HL-60 (cell line): ENCODE measurements at regions not wholly inside any gene's neighbourhood (a gene's known extent, or its start where the extent isn't known, plus 50 kb on each side); places are given as distances from the start of the nearest gene placed in this dataset.

ENCODE experiments used
- DNase-seq, 2 experiments: peaks; one replicate each; pipeline ENCODE4 v3.0.0-alpha.2; 2010 to 2020; ENCODE audit warnings: low read depth in 1 of 2, low spot score in 1 of 2
- H3K27ac ChIP-seq: fragments of 250-450 bp; sonication (Bioruptor Pico); replicated peaks from 2 replicates; pipeline ENCODE4 v1.5.1; 2020; ENCODE audit warnings: mild to moderate bottlenecking, moderate library complexity
- H3K27me3 ChIP-seq: fragments of 250-450 bp; sonication (Bioruptor Pico); 2 replicates; pipeline ENCODE4 v1.5.1; 2021; ENCODE audit warnings: mild to moderate bottlenecking, moderate library complexity; ENCODE audit not compliant: insufficient read depth, poor library complexity, severe bottlenecking
- H3K4me3 ChIP-seq: replicated peaks from 2 replicates; pipeline ENCODE4 v1.5.1; 2011; ENCODE audit warnings: mild to moderate bottlenecking, control low read depth, low read length; ENCODE audit not compliant: insufficient read depth
- GABPA ChIP-seq: IDR thresholded peaks from 2 replicates; pipeline ENCODE4 v1.6.1; 2012; ENCODE audit warnings: low read depth
- POLR2AphosphoS5 ChIP-seq: IDR thresholded peaks from 2 replicates; pipeline ENCODE4 v1.6.1; 2012; ENCODE audit warnings: low read depth
- SPI1 ChIP-seq: IDR thresholded peaks from 2 replicates; pipeline ENCODE4 v1.6.1; 2012; ENCODE audit warnings: low read depth, mild to moderate bottlenecking, borderline replicate concordance
- TF ChIP-seq, protein P1 (sequence below): IDR thresholded peaks from one replicate; pipeline ENCODE4 v1.5.1; 2011; ENCODE audit warnings: low read length, control low read depth, inconsistent platforms; ENCODE audit not compliant: insufficient read depth
- TF ChIP-seq, protein P2 (sequence below): IDR thresholded peaks from 2 replicates; pipeline ENCODE4 v1.6.1; 2012; ENCODE audit warnings: low read depth; ENCODE audit not compliant: insufficient replicate concordance

DNA sequence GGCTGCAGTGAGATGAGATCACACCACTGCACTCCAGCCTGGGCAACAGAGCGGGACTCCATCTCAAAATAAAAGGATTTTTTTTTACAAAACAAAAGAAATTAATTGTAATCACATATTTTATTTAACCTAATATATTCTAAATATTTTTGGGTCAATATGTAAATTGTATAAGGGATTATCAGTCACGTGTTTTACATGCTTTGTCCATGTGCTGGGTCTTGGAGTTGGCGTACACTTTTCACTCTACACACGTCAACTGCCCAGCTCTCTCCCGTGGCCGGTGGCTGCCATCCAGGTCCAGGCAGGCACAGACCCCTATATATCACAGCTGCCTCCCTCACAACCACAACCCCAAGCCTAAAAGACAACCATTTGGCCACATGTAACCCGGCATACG lies 68.1 kb downstream of the RBFOX3 start:
- H3K4me3 ChIP-seq: no peak overlapping the region
- no peak for DNase-seq
- H3K27me3 ChIP-seq: no peaks in the 10 kb centered on the region
- no peak for TF ChIP-seq SPI1
- TF ChIP-seq POLR2AphosphoS5: no peak
- TF ChIP-seq, protein P1, sequence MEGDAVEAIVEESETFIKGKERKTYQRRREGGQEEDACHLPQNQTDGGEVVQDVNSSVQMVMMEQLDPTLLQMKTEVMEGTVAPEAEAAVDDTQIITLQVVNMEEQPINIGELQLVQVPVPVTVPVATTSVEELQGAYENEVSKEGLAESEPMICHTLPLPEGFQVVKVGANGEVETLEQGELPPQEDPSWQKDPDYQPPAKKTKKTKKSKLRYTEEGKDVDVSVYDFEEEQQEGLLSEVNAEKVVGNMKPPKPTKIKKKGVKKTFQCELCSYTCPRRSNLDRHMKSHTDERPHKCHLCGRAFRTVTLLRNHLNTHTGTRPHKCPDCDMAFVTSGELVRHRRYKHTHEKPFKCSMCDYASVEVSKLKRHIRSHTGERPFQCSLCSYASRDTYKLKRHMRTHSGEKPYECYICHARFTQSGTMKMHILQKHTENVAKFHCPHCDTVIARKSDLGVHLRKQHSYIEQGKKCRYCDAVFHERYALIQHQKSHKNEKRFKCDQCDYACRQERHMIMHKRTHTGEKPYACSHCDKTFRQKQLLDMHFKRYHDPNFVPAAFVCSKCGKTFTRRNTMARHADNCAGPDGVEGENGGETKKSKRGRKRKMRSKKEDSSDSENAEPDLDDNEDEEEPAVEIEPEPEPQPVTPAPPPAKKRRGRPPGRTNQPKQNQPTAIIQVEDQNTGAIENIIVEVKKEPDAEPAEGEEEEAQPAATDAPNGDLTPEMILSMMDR: no peak
- no peak for TF ChIP-seq GABPA
- TF ChIP-seq, protein P2, sequence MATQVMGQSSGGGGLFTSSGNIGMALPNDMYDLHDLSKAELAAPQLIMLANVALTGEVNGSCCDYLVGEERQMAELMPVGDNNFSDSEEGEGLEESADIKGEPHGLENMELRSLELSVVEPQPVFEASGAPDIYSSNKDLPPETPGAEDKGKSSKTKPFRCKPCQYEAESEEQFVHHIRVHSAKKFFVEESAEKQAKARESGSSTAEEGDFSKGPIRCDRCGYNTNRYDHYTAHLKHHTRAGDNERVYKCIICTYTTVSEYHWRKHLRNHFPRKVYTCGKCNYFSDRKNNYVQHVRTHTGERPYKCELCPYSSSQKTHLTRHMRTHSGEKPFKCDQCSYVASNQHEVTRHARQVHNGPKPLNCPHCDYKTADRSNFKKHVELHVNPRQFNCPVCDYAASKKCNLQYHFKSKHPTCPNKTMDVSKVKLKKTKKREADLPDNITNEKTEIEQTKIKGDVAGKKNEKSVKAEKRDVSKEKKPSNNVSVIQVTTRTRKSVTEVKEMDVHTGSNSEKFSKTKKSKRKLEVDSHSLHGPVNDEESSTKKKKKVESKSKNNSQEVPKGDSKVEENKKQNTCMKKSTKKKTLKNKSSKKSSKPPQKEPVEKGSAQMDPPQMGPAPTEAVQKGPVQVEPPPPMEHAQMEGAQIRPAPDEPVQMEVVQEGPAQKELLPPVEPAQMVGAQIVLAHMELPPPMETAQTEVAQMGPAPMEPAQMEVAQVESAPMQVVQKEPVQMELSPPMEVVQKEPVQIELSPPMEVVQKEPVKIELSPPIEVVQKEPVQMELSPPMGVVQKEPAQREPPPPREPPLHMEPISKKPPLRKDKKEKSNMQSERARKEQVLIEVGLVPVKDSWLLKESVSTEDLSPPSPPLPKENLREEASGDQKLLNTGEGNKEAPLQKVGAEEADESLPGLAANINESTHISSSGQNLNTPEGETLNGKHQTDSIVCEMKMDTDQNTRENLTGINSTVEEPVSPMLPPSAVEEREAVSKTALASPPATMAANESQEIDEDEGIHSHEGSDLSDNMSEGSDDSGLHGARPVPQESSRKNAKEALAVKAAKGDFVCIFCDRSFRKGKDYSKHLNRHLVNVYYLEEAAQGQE: no peak
- no peak overlapping the region for H3K27ac ChIP-seq

DNA sequence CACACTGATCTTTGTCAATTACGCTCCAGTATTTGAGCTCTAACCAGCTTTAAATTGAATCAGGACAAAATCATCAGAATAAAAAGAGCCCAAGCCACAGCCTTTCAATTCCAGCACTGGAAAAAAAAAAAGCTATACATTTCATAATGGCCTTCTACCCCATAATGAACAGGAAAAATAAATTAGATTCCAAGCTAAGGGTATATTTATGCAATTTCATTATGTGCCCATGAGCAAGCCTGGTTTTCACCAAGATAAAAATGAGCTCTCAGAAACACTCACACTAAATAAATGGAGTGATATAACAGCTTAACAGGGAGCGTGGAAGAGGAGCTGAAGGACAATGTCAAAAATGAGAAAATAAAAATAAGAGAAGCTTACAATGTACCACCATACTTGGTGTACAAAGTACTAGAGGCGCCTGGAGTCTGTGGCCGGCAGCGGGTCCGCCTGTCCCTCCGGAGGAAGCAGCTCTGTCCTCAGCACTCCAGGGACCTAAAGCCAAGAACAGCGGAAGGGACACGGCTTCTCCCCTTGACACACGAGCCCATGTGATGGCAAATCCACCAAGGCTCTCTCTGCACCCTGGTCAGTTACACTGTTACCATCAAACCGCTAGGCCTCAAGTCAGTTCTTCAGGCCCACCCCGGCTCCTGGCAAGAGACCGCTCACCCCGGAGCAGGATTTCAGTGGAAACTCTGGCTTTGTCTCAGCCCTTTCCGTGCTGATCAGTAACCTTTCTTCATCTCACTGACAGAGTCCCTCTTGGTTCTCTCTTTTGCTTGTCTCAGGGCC lies 69.6 kb downstream of the RBFOX3 start:
- Histone ChIP-seq H3K27ac (no peak overlapping the region), H3K4me3 (no peak overlapping the region), H3K27me3 (no peaks in the 10 kb centered on the region)
- TF ChIP-seq, protein P1: no peak
- TF ChIP-seq GABPA: no peak
- no peak for DNase-seq

- no peak for DNase-seq
- H3K4me3 ChIP-seq: no peak overlapping the region
- TF ChIP-seq GABPA (no peak), POLR2AphosphoS5 (no peak), SPI1 (no peak)
- TF ChIP-seq, protein P2: no peak
- TF ChIP-seq, protein P1: no peak
- no peaks in the 10 kb centered on the region for H3K27me3 ChIP-seq
- no peak overlapping the region for H3K27ac ChIP-seq
Measured at GRCh38 chr17:79539944-79540705, 70.7 kb downstream of the RBFOX3 start.
